SU-DHL-6 (cell line): ENCODE measurements at regions not wholly inside any gene's neighbourhood (a gene's known extent, or its start where the extent isn't known, plus 50 kb on each side); places are given as distances from the start of the nearest gene placed in this dataset.

Experiments
- H2AFZ ChIP-seq: fragments of 200-600 bp; sonication (generic); 2 replicates; pipeline ENCODE4 v1.6.1; 2014; ENCODE audit warnings: low read depth, mild to moderate bottlenecking, moderate library complexity, mixed read lengths, antibody characterized with exemption, low read length; ENCODE audit not compliant: severe bottlenecking
- H3F3A ChIP-seq: fragments of 200-600 bp; shearing (Covaris generic); 2 replicates; pipeline ENCODE4 v1.6.0; 2016; ENCODE audit warnings: antibody characterized with exemption, mild to moderate bottlenecking; ENCODE audit not compliant: insufficient read depth
- H3K27ac ChIP-seq: fragments of 200-600 bp; sonication (generic); 2 replicates; pipeline ENCODE4 v1.5.1; 2016; ENCODE audit warnings: low read depth, mild to moderate bottlenecking, low read length, moderate library complexity, mixed read lengths
- H3K27me3 ChIP-seq: fragments of 200-600 bp; sonication (generic), shearing (Covaris generic); 2 replicates; pipeline ENCODE4 v1.6.0; 2014; ENCODE audit warnings: mild to moderate bottlenecking, low read length
- H3K36me3 ChIP-seq: fragments of 200-600 bp; sonication (generic); 2 replicates; pipeline ENCODE4 v1.6.1; 2014; ENCODE audit warnings: mild to moderate bottlenecking, low read length, mixed read lengths
- H3K4me2 ChIP-seq: fragments of 300-600, 200-600 bp; shearing (Covaris generic), sonication (generic); 2 replicates; pipeline ENCODE4 v1.6.0; 2014; ENCODE audit warnings: low read length, low read depth, mild to moderate bottlenecking; ENCODE audit not compliant: poor library complexity, severe bottlenecking
- H3K4me3 ChIP-seq: fragments of 200-600 bp; sonication (generic); 2 replicates; pipeline ENCODE4 v1.5.1; 2014; ENCODE audit warnings: antibody characterized with exemption, low read length, mild to moderate bottlenecking, mixed read lengths; ENCODE audit not compliant: insufficient read depth, poor library complexity, severe bottlenecking
- H3K79me2 ChIP-seq: fragments of 200-600 bp; sonication (generic); 2 replicates; pipeline ENCODE4 v1.6.1; 2014; ENCODE audit warnings: mild to moderate bottlenecking, low read length, moderate library complexity; ENCODE audit not compliant: insufficient read depth
- H3K9ac ChIP-seq: fragments of 200-600 bp; sonication (generic); 2 replicates; pipeline ENCODE4 v1.7.0; 2014; ENCODE audit warnings: mild to moderate bottlenecking, low read length
- H3K9me2 ChIP-seq: fragments of 200-600 bp; sonication (generic); replicated peaks from 2 replicates; pipeline ENCODE4 v1.6.1; 2014; ENCODE audit warnings: low read length; ENCODE audit not compliant: insufficient read depth
- H3K9me3 ChIP-seq: fragments of 200-600 bp; sonication (generic); 2 replicates; pipeline ENCODE4 v1.6.1; 2014; ENCODE audit warnings: low read length, mixed read lengths; ENCODE audit not compliant: insufficient read depth
- H4K20me1 ChIP-seq: fragments of 200-600 bp; sonication (generic); 2 replicates; pipeline ENCODE4 v1.6.1; 2014; ENCODE audit warnings: low read depth, mild to moderate bottlenecking, antibody characterized with exemption, low read length, moderate library complexity, mixed read lengths
- EZH2phosphoT487 ChIP-seq: fragments of 200-600 bp; sonication (generic), shearing (Covaris generic); conservative IDR thresholded peaks from 2 replicates; pipeline ENCODE4 v1.6.1; 2018; ENCODE audit warnings: mild to moderate bottlenecking, antibody characterized with exemption, low read length, moderate library complexity, mixed read lengths
- TF ChIP-seq, protein P1 (sequence below): fragments of 200-600 bp; sonication (generic); IDR thresholded peaks from one replicate; pipeline ENCODE4 v1.5.1; 2017; ENCODE audit warnings: antibody characterized with exemption, mild to moderate bottlenecking, low read length, moderate library complexity; ENCODE audit not compliant: insufficient read depth, poor library complexity, severe bottlenecking

DNA sequence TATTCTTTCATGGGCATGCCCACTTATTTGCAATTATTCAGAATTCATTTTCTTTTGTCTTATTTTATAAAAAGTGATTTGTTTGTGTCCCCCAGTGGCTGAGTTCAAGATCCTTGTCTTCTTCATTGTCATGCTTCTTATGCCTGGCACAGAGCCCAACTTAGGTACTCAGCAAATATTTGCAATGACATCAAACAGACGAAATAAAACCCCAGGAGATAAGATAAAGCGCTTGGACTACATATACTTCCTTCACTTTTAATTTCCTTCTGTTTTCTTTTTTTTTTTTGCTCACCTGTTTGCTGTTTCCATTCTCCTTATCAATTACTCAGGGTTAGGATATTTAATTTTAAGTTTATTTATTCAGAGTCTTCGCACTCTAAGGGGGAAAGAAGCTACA lies 225.0 kb downstream of the SDHAF3 start:
- Histone ChIP-seq H3K27ac (no peak overlapping the region), H3K36me3 (no peaks in the 10 kb centered on the region), H3K4me2 (no peak overlapping the region), H3F3A (no peaks in the 10 kb centered on the region), H3K9me3 (no peaks in the 10 kb centered on the region), H2AFZ (no peak overlapping the region), H3K79me2 (no peaks in the 10 kb centered on the region), H3K27me3 (no peaks in the 10 kb centered on the region), H3K9me2 (no peaks in the 10 kb centered on the region), H4K20me1 (peaks cover 3% of the 10 kb centered on the region; the same call in 1 of the 2 replicates), H3K4me3 (no peak overlapping the region), H3K9ac (no peak overlapping the region)
- TF ChIP-seq, protein P1, sequence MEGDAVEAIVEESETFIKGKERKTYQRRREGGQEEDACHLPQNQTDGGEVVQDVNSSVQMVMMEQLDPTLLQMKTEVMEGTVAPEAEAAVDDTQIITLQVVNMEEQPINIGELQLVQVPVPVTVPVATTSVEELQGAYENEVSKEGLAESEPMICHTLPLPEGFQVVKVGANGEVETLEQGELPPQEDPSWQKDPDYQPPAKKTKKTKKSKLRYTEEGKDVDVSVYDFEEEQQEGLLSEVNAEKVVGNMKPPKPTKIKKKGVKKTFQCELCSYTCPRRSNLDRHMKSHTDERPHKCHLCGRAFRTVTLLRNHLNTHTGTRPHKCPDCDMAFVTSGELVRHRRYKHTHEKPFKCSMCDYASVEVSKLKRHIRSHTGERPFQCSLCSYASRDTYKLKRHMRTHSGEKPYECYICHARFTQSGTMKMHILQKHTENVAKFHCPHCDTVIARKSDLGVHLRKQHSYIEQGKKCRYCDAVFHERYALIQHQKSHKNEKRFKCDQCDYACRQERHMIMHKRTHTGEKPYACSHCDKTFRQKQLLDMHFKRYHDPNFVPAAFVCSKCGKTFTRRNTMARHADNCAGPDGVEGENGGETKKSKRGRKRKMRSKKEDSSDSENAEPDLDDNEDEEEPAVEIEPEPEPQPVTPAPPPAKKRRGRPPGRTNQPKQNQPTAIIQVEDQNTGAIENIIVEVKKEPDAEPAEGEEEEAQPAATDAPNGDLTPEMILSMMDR = no peak
- TF ChIP-seq EZH2phosphoT487 = no peak

DNA sequence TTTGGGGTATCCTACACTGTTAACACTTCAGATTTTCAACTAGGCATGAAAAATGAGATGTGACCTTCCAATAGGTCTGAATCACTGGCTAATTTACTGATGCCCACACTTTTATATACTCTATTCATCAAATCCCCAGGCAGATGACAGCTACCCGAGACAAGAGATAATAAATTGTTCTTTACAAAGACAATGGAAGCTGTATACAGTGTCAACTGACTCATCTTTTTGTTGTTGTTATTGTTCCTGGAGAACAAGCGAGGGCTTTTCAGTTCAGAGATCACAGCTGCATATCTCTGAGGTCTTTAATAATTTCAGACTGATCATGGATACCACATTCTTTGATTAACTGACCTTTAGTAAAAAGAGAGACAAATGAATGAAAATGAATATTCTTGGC lies 228.9 kb downstream of the SDHAF3 start:
- no peak overlapping the region for H2AFZ ChIP-seq
- no peak overlapping the region for H3K4me2 ChIP-seq
- H3F3A ChIP-seq = no peaks in the 10 kb centered on the region
- no peak overlapping the region for H3K27ac ChIP-seq
- no peaks in the 10 kb centered on the region for H3K9me3 ChIP-seq
- no peaks in the 10 kb centered on the region for H3K27me3 ChIP-seq
- peaks cover 3% of the 10 kb centered on the region; the same call in 1 of the 2 replicates for H4K20me1 ChIP-seq
- TF ChIP-seq, protein P1 = no peak
- no peak for TF ChIP-seq EZH2phosphoT487
- no peak overlapping the region for H3K4me3 ChIP-seq
- no peaks in the 10 kb centered on the region for H3K9me2 ChIP-seq
- H3K36me3 ChIP-seq = no peaks in the 10 kb centered on the region
- no peaks in the 10 kb centered on the region for H3K79me2 ChIP-seq
- no peak overlapping the region for H3K9ac ChIP-seq

DNA sequence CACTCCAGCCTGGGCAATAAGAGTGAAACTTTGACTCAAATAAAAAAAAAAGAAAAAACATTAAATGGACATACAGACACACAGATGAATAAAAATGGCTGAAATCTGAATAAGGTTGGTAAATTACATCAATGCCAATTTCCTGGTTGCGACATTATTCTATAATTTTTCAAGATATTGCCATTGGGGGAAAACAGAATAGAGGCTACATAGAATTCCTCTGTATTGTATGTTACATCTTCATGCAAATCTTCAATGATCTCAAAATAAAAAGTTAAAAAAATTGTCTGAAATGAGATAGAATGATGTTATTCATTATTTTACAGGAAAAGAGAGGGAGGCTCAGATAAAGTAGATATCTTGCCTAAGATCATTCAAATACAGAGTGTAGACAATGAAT lies 234.0 kb downstream of the SDHAF3 start:
- H3K9me3 ChIP-seq = no peaks in the 10 kb centered on the region
- no peak overlapping the region for H3K9ac ChIP-seq
- H3K27ac ChIP-seq = no peak overlapping the region
- no peaks in the 10 kb centered on the region for H3K36me3 ChIP-seq
- no peak overlapping the region for H3K4me2 ChIP-seq
- H3K79me2 ChIP-seq = no peaks in the 10 kb centered on the region
- no peaks in the 10 kb centered on the region for H4K20me1 ChIP-seq
- TF ChIP-seq, protein P1 = no peak
- no peaks in the 10 kb centered on the region for H3F3A ChIP-seq
- no peaks in the 10 kb centered on the region for H3K9me2 ChIP-seq
- no peak overlapping the region for H3K4me3 ChIP-seq
- no peaks in the 10 kb centered on the region for H3K27me3 ChIP-seq
- no peak overlapping the region for H2AFZ ChIP-seq

DNA sequence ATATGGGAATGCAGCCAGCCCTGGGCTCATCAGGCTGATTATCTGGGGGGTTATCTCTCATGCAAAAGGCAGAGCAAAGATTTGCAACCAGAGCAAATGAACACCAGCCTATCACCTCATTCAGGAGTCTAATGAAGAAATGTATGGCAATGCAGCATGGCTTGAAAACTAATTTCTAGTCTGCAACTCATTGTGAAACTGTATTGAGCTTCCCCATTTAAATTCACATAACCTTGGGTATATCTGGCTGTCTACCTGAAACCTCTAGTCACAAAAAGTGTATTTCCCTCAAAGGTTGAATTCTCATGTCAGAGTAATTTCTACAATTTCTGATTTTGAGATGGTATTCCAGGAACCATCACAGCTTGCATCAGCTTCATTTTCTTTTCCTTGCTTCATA lies 240.0 kb downstream of the SDHAF3 start:
- H3K27me3 ChIP-seq = no peaks in the 10 kb centered on the region
- no peaks in the 10 kb centered on the region for H3K36me3 ChIP-seq
- no peaks in the 10 kb centered on the region for H4K20me1 ChIP-seq
- H3K9me3 ChIP-seq = no peaks in the 10 kb centered on the region
- no peak for TF ChIP-seq EZH2phosphoT487
- no peaks in the 10 kb centered on the region for H3K9me2 ChIP-seq
- no peaks in the 10 kb centered on the region for H3K79me2 ChIP-seq
- H3F3A ChIP-seq = no peaks in the 10 kb centered on the region
- no peak overlapping the region for H2AFZ ChIP-seq
- no peak overlapping the region for H3K4me2 ChIP-seq
- no peak overlapping the region for H3K9ac ChIP-seq
- no peak overlapping the region for H3K4me3 ChIP-seq
- H3K27ac ChIP-seq = no peak overlapping the region
